BE2C (cell line): ENCODE measurements at regions not wholly inside any gene's neighbourhood (a gene's known extent, or its start where the extent isn't known, plus 50 kb on each side); places are given as distances from the start of the nearest gene placed in this dataset.

Experiments used
- DNase-seq: peaks from one replicate; pipeline ENCODE4 v3.0.0-alpha.2; 2020
- H3K27me3 ChIP-seq: fragments of 250-450 bp; sonication (Bioruptor Pico); 2 replicates; pipeline ENCODE4 v1.5.1; 2020; ENCODE audit warnings: mild to moderate bottlenecking
- H3K36me3 ChIP-seq: fragments of 250-450 bp; sonication (Bioruptor Pico); 2 replicates; pipeline ENCODE4 v1.5.1; 2020; ENCODE audit warnings: mild to moderate bottlenecking
- H3K4me1 ChIP-seq: fragments of 250-450 bp; sonication (Bioruptor Pico); 2 replicates; pipeline ENCODE4 v1.5.1; 2020
- H3K4me3 ChIP-seq: 2 replicates; pipeline ENCODE4 v1.5.1; 2011; ENCODE audit warnings: low read depth, low read length
- H3K9me3 ChIP-seq: fragments of 250-450 bp; sonication (Bioruptor Pico); 2 replicates; pipeline ENCODE4 v1.5.1; 2020
- TF ChIP-seq, protein P1 (sequence below): IDR thresholded peaks from 2 replicates; pipeline ENCODE4 v1.5.1; 2012; ENCODE audit warnings: mild to moderate bottlenecking, low read depth, low read length

GRCh38 chr6:14951704-14952103 lies 294.2 kb upstream of the JARID2 start:
- H3K36me3 ChIP-seq: no peaks in the 10 kb centered on the region
- TF ChIP-seq, protein P1, sequence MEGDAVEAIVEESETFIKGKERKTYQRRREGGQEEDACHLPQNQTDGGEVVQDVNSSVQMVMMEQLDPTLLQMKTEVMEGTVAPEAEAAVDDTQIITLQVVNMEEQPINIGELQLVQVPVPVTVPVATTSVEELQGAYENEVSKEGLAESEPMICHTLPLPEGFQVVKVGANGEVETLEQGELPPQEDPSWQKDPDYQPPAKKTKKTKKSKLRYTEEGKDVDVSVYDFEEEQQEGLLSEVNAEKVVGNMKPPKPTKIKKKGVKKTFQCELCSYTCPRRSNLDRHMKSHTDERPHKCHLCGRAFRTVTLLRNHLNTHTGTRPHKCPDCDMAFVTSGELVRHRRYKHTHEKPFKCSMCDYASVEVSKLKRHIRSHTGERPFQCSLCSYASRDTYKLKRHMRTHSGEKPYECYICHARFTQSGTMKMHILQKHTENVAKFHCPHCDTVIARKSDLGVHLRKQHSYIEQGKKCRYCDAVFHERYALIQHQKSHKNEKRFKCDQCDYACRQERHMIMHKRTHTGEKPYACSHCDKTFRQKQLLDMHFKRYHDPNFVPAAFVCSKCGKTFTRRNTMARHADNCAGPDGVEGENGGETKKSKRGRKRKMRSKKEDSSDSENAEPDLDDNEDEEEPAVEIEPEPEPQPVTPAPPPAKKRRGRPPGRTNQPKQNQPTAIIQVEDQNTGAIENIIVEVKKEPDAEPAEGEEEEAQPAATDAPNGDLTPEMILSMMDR: no peak
- DNase-seq: no peak
- no peak overlapping the region for H3K4me3 ChIP-seq
- no peaks in the 10 kb centered on the region for H3K9me3 ChIP-seq
- no peaks in the 10 kb centered on the region for H3K27me3 ChIP-seq
- no peaks in the 10 kb centered on the region for H3K4me1 ChIP-seq

GRCh38 chr6:14953836-14954235 lies 292.0 kb upstream of the JARID2 start:
- Histone ChIP-seq H3K36me3 (no peaks in the 10 kb centered on the region), H3K27me3 (no peaks in the 10 kb centered on the region), H3K4me3 (no peak overlapping the region), H3K9me3 (no peaks in the 10 kb centered on the region), H3K4me1 (no peaks in the 10 kb centered on the region)
- peak; percentile 11 for DNase-seq
- TF ChIP-seq, protein P1: no peak

GRCh38 chr6:14957355-14958059 lies 288.4 kb upstream of the JARID2 start:
- no peaks in the 10 kb centered on the region for H3K27me3 ChIP-seq
- DNase-seq: no peak
- H3K4me3 ChIP-seq: no peak overlapping the region
- TF ChIP-seq, protein P1: no peak
- no peaks in the 10 kb centered on the region for H3K9me3 ChIP-seq
- no peaks in the 10 kb centered on the region for H3K4me1 ChIP-seq
- no peaks in the 10 kb centered on the region for H3K36me3 ChIP-seq

- no peaks in the 10 kb centered on the region for H3K27me3 ChIP-seq
- H3K4me1 ChIP-seq: no peaks in the 10 kb centered on the region
- no peaks in the 10 kb centered on the region for H3K9me3 ChIP-seq
- H3K36me3 ChIP-seq: no peaks in the 10 kb centered on the region
- TF ChIP-seq, protein P1: no peak
- no peak overlapping the region for H3K4me3 ChIP-seq
- DNase-seq: no peak
Measured at GRCh38 chr6:14959324-14959885, 286.5 kb upstream of the JARID2 start.

GRCh38 chr6:14964556-14965270 lies 281.2 kb upstream of the JARID2 start:
- no peak overlapping the region for H3K4me3 ChIP-seq

More at GRCh38 chr6:14964556-14965270, 281.2 kb upstream of the JARID2 start:
- Histone ChIP-seq H3K36me3 (no peaks in the 10 kb centered on the region), H3K4me1 (no peaks in the 10 kb centered on the region), H3K9me3 (no peaks in the 10 kb centered on the region), H3K27me3 (no peaks in the 10 kb centered on the region)
- no peak for DNase-seq
- TF ChIP-seq, protein P1: no peak
